PC-3 (cell line): ENCODE measurements at regions not wholly inside any gene's neighbourhood (a gene's known extent, or its start where the extent isn't known, plus 50 kb on each side); places are given as distances from the start of the nearest gene placed in this dataset.

Source experiments
- ATAC-seq: fragments of 200-7000 bp; cut with Tn5 transposase; 2 replicates; pipeline ENCODE4 v1.9.1; 2020; ENCODE audit warnings: mild to moderate bottlenecking, moderate library complexity
- BruUV-seq: library from RNA; stranded (reverse); fragments of 400-500 nt; replicated peaks from 2 replicates; lab custom pipeline; 2021; lab: Mats Ljungman, UMichigan
- CTCF ChIA-PET: fragments of 300-600 bp; sonication (Branson Sonifier 250); formaldehyde crosslinking; loops from one replicate; lab custom pipeline; 2022; ENCODE audit warnings: antibody characterized with exemption; lab: Charles Lee
- POLR2A ChIA-PET: fragments of 300-600 bp; sonication (Branson Sonifier 250); formaldehyde crosslinking; loops from one replicate; lab custom pipeline; 2022; ENCODE audit warnings: antibody characterized with exemption; ENCODE audit not compliant: unreplicated experiment; lab: Charles Lee
- DNase-seq: peaks from one replicate; pipeline ENCODE4 v3.0.0-alpha.2; 2015
- H2AFZ ChIP-seq: fragments of 300-600 bp; sonication (generic); 2 replicates; pipeline ENCODE4 v1.6.0; 2016; ENCODE audit warnings: antibody characterized with exemption, low read length
- H3F3A ChIP-seq: fragments of 300-600 bp; sonication (generic); one replicate; pipeline ENCODE4 v1.6.0; 2017; ENCODE audit warnings: antibody characterized with exemption, low read length, control low read depth, mild to moderate bottlenecking; ENCODE audit not compliant: unreplicated experiment
- H3K27ac ChIP-seq: fragments of 300-600 bp; sonication (generic); 2 replicates; pipeline ENCODE4 v1.5.1; 2016; ENCODE audit warnings: mild to moderate bottlenecking, low read length
- H3K27me3 ChIP-seq: fragments of 300-600 bp; sonication (generic); 2 replicates; pipeline ENCODE4 v1.6.1; 2016; ENCODE audit warnings: low read length, mixed read lengths
- H3K36me3 ChIP-seq: fragments of 300-600 bp; sonication (generic); 2 replicates; pipeline ENCODE4 v1.6.1; 2016; ENCODE audit warnings: low read depth, mixed run types, low read length, mixed read lengths
- H3K4me1 ChIP-seq: fragments of 300-600 bp; sonication (generic); 2 replicates; pipeline ENCODE4 v1.5.1; 2016; ENCODE audit warnings: low read length; ENCODE audit not compliant: insufficient read depth
- H3K4me2 ChIP-seq: fragments of 300-600 bp; sonication (generic); 2 replicates; pipeline ENCODE4 v1.6.0; 2016; ENCODE audit warnings: low read length
- H3K4me3 ChIP-seq: fragments of 300-600 bp; sonication (generic); 2 replicates; pipeline ENCODE4 v1.5.1; 2016; ENCODE audit warnings: mild to moderate bottlenecking, low read length, mixed read lengths
- H3K79me2 ChIP-seq: fragments of 300-600 bp; sonication (generic); 2 replicates; pipeline ENCODE4 v1.6.1; 2017; ENCODE audit warnings: low read length, mixed read lengths
- H3K9ac ChIP-seq: fragments of 300-600 bp; sonication (generic); 2 replicates; pipeline ENCODE4 v1.6.0; 2016; ENCODE audit warnings: mild to moderate bottlenecking, low read length
- H3K9me2 ChIP-seq: fragments of 300-600 bp; sonication (generic); replicated peaks from 2 replicates; pipeline ENCODE4 v1.6.1; 2016; ENCODE audit warnings: mixed run types, low read length, mixed read lengths
- H3K9me3 ChIP-seq: fragments of 300-600 bp; sonication (generic); 2 replicates; pipeline ENCODE4 v1.6.1; 2016; ENCODE audit warnings: low read length, mixed read lengths
- H4K20me1 ChIP-seq: fragments of 300-600 bp; sonication (generic); 2 replicates; pipeline ENCODE4 v1.6.1; 2016; ENCODE audit warnings: low read length, mixed read lengths
- CTCF ChIP-seq: fragments of 300-600 bp; sonication (generic); conservative IDR thresholded peaks from 2 replicates; pipeline ENCODE4 v1.5.1; 2017; ENCODE audit warnings: antibody characterized with exemption, low read depth, mild to moderate bottlenecking, low read length
- EZH2 ChIP-seq: fragments of 300-600 bp; sonication (generic); IDR thresholded peaks from one replicate; pipeline ENCODE4 v1.6.1; 2017; ENCODE audit warnings: antibody characterized with exemption, mild to moderate bottlenecking, low read length; ENCODE audit not compliant: unreplicated experiment
- EZH2phosphoT487 ChIP-seq: fragments of 300-600 bp; sonication (generic); IDR thresholded peaks from 2 replicates; pipeline ENCODE4 v1.6.1; 2018; ENCODE audit warnings: mild to moderate bottlenecking, antibody characterized with exemption, low read length, borderline replicate concordance
- intact Hi-C: fragments of 100-400 bp; cut with micrococcal nuclease; formaldehyde crosslinking; loops from 2 replicates; pipeline ENCODE4 v1.9.0; 2023

DNA sequence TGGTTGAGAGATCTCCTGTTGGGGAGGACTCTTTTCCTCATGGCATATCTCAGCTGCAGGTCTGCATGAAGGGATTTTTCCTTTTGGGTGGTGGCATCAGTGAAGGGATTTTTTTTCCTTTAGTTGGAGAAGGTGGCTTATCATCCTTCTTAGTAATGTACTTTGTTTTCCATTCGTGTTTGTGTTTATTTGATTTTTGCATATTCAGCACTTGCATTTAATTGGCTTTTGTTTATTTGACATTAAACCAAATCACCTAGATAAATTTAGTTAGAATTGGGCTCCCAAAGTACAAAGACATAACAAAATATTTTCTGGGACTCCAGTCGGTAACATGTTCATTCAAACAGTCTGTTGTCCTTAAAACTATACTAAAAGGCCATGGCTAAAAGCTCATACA, 56.2 kb upstream of the MANEA start:
- H3K27ac ChIP-seq = no peak overlapping the region
- TF ChIP-seq EZH2 = no peak
- no peak for TF ChIP-seq EZH2phosphoT487
- no peak for TF ChIP-seq CTCF
- POLR2A ChIA-PET = no interaction called here
- DNase-seq = no peak
- no peaks in the 10 kb centered on the region for H3K9me2 ChIP-seq
- H3K9ac ChIP-seq = no peak overlapping the region
- no peaks in the 10 kb centered on the region for H3K9me3 ChIP-seq
- no peak overlapping the region for H2AFZ ChIP-seq
- BruUV-seq = no TSS peak
- no peak overlapping the region for H3K4me3 ChIP-seq
- H3K27me3 ChIP-seq = no peaks in the 10 kb centered on the region
- intact Hi-C loops = no loop called here
- CTCF ChIA-PET = no interaction called here
- ATAC-seq = no peak
- no peaks in the 10 kb centered on the region for H4K20me1 ChIP-seq
- no peaks in the 10 kb centered on the region for H3K4me1 ChIP-seq
- no peaks in the 10 kb centered on the region for H3K79me2 ChIP-seq
- no peaks in the 10 kb centered on the region for H3K36me3 ChIP-seq
- no peaks in the 10 kb centered on the region for H3F3A ChIP-seq
- no peak overlapping the region for H3K4me2 ChIP-seq
